ENCODE measurements at regions not wholly inside any gene's neighbourhood (a gene's known extent, or its start where the extent isn't known, plus 50 kb on each side); places are given as distances from the start of the nearest gene placed in this dataset.

DNA sequence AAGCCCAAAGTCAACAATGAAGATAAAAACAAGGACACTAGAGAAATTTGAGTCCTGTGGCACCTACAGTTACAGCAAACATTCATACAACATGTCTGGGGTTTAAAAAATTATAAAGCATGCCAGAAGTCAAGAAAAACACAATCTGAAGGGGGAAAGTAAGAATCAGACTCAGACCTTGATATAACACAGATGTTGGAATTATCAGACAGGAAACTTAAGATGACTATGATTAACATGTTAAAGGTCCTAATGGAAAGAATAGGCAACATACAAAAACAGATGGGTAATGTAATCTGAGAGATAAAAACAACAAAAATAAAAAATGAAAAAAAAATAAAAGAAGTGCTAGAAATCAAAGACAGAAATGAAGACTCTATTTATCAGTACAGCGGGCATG, 446.5 kb downstream of the SPRY1 start:
- TF ChIP-seq, protein P1, sequence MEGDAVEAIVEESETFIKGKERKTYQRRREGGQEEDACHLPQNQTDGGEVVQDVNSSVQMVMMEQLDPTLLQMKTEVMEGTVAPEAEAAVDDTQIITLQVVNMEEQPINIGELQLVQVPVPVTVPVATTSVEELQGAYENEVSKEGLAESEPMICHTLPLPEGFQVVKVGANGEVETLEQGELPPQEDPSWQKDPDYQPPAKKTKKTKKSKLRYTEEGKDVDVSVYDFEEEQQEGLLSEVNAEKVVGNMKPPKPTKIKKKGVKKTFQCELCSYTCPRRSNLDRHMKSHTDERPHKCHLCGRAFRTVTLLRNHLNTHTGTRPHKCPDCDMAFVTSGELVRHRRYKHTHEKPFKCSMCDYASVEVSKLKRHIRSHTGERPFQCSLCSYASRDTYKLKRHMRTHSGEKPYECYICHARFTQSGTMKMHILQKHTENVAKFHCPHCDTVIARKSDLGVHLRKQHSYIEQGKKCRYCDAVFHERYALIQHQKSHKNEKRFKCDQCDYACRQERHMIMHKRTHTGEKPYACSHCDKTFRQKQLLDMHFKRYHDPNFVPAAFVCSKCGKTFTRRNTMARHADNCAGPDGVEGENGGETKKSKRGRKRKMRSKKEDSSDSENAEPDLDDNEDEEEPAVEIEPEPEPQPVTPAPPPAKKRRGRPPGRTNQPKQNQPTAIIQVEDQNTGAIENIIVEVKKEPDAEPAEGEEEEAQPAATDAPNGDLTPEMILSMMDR (IDR thresholded peaks at IDR 0.05) = no peak
- TF ChIP-seq ZNF232 (CRISPR knock-in tag; IDR thresholded peaks at IDR 0.05) (no peak), TEAD1 (CRISPR knock-in tag; IDR thresholded peaks at IDR 0.05) (no peak), MAX (CRISPR knock-in tag; IDR thresholded peaks at IDR 0.05) (no peak), JUN (CRISPR knock-in tag; IDR thresholded peaks at IDR 0.05) (no peak)
- TF ChIP-seq, protein P2, sequence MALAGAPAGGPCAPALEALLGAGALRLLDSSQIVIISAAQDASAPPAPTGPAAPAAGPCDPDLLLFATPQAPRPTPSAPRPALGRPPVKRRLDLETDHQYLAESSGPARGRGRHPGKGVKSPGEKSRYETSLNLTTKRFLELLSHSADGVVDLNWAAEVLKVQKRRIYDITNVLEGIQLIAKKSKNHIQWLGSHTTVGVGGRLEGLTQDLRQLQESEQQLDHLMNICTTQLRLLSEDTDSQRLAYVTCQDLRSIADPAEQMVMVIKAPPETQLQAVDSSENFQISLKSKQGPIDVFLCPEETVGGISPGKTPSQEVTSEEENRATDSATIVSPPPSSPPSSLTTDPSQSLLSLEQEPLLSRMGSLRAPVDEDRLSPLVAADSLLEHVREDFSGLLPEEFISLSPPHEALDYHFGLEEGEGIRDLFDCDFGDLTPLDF (CRISPR knock-in tag; IDR thresholded peaks at IDR 0.05) = no peak

Data from WTC11 (cell line).